ENCODE measurements at regions not wholly inside any gene's neighbourhood (a gene's known extent, or its start where the extent isn't known, plus 50 kb on each side); places are given as distances from the start of the nearest gene placed in this dataset.
"Not testable (repeated sequence)": the region's sequence is repeated elsewhere in the genome, so short reads cannot be mapped to it uniquely, and the experiment has no call there.

DNA sequence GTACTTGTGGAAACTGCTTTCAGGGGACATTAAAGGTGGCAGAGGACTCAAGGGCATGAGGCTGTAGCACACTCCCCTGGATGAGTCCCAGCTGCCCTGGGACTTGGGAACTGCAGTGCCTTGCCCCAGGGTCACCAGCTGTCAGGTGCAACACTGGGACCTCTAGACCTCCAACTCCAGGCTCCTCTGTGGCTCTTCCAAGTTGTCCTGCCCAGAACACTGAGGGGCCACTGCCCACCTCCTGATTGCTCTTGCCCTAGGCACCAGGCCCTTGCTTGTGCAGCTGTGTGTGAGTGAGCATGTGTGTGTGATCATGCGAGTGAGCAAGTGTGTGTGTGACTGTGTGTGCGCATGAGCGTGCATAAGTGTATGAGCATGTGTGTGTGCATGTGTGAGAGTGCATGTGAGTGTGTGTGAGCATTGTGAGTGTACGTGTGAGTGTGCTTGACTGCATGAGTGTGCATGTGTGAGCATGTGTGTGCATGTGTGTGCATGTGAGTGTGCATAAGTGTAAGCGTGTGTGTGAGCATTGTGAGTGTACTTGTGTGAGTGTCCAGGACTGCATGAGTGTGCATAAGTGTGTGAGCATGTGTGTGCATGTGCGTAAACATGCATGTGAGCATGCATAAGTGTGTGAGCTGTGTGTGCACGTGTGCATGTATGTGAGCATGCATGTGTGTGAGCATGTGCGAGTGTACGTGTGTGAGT lies 301.5 kb downstream of the NDUFA10 start:
- DNase-seq = no peak

- no peak for DNase-seq
These were observed 302.2 kb downstream of the NDUFA10 start for GRCh38 chr2:239722760-239723470.

DNA sequence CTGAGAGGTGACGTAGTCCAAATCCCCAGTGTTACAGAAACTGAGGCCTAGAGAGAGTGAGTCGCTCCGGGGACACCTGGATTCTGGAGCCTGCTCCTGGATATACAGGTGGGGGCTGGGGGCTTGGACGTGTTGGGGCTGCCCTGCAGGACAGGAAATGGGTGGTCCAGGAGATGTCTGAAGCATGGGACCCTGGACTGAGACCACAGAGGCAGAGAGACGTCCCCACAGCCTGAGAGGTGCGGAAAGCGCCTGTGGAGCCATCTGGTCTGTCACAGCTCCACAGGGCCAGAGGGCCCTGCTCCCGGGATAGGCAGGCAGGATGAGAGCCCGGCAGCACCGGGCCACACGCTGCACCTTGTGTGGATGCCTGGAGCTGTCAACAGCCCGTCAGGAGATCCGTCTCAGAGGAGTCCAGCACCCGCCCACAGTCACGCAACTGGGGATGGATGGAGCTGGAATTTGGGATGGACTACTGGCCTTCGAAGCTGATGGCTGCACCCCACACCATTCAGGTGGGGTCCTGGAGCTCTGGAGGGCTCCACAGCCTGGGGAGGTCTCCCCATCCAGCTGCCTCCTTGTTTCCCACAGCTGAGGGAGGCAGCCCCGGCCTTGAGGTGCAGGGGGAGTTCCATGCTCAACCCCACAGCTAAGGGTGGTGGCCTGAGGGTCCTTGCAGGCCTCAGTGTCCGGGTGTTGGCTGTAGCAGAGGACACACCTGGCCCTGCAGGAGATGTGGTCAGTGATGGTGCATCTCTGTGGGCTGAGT lies 303.0 kb downstream of the NDUFA10 start:
- no peak for DNase-seq

- DNase-seq = no peak
These were observed 303.6 kb downstream of the NDUFA10 start for GRCh38 chr2:239721531-239721930.

DNA sequence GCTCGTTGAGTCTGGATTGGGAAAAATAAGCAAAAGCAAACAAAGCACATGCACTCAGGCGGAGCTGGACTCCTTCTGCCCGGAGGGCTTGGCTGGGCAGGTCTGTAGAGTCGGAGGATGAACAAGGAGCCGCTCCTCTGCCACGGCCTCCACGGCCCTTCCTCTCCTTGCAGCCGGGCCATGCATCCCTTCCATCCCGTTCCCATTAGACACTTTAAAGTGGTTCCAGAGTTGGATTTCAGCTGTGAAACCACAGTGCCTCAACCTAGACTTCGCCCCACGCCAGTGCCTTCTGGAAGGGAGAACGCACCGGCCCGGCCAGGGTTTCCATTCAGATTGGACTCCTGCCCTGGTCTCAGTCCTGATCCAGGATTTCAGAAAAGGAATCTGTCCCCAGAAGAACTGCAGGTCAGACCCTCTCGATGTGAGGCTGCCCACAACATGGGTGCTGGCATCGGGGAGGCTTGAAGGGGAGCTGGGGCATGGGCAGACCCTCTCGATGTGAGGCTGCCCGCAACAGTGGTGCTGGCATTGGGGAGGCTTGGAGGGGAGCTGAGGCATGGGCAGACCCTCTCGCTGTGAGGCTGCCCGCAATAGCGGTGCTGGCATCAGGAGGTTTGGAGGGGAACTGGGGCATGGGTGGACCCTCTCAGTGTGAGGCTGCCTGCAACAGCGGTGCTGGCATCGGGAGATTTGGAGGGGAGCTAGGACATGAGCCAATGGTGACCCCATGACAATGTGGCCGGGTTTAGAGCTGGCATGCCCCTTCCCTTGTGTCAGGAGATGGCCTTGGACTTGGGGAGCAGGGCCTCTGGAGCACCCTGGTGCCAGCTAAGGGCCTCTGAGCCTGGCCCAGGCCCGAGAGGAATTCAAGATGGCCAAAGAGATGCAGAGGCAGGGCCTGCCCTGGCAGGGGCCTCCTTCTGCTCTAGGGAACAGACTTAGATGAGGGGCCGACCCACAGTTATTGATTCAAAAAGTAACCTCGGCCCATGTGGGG lies 304.5 kb downstream of the NDUFA10 start:
- DNase-seq = no peak

- no peak for DNase-seq
These were observed 305.3 kb downstream of the NDUFA10 start for GRCh38 chr2:239719791-239720360.

- DNase-seq = not testable (repeated sequence)
These were observed 306.2 kb downstream of the NDUFA10 start for GRCh38 chr2:239718991-239719390.

DNA sequence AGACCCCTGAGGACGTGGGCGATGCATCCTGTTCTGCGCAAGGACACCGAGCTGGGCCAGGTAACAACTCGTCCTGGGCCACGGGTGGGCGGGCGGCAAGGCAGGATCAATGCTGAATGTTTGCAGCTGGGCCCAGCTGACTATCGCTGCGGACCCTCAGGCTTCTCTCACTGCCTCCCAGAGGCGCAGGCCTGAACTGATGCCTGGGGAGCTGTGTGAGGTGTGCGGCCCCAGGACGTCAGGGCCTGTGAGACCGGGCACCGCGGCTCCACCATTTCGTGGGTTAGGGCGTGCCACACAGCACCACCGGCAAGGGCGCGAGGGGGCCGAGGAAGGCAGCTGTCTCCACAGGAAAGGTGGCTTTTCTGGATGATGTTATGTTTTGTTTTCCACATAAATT lies 307.4 kb downstream of the NDUFA10 start:
- no peak for DNase-seq

GRCh38 chr2:239717319-239717675 lies 307.8 kb downstream of the NDUFA10 start:
- no peak for DNase-seq

DNA sequence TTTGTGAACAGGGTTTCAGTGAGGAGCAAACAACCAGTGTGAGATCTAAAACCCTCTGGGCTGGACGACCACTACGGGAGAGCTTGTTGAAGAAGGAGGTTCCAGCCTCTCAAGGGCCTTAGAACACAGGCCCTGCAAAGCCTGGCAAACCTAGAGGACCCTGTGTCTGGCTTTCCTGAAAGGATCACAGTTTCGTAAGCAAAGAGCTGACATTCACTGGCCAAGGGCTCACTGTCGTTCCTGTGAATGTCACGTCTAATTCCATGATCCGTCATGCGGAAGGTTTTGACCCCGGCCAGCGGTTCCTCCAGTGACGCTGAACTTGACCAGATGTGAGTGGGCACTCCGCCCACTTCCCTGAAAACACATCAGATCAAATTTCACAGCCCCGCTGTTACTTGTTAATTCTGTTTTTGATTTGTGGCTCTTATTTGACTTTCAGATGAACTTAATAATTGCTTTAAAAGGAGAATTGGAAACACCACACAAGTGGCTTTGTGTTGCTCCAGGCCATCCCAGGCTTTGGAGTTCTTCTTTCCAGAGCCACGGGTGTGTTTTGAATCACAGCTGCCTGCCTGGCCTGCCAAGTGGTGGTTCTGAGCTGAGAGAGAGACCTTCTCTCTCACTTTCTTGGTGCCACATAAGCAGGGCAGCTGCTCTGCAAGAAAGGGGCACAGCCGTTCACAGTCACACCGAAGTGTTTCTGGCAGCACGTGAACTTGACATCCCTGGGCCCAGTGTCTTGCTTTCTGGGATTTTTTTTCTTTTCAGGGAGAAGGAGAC lies 308.4 kb downstream of the NDUFA10 start:
- DNase-seq = no peak

DNA sequence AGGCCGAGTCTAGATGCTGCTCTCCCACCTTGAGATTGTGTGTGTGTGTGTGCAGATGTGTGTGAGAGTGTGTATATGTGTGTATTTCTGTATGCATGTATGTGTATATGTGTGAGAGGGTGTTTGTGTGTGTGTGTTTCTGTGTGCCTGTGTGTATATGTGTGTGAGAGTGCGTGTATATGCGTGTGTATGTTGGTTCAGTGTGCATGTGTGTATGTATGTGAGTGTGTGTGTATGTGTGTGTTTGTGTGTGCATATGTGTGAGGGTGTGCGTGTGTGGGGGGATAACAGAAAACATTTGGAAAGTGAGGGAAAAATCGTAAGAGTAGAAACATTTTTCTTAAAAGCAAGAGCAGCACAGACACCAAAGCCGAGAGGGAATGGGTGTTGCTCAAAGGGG lies 309.1 kb downstream of the NDUFA10 start:
- DNase-seq = no peak

DNA sequence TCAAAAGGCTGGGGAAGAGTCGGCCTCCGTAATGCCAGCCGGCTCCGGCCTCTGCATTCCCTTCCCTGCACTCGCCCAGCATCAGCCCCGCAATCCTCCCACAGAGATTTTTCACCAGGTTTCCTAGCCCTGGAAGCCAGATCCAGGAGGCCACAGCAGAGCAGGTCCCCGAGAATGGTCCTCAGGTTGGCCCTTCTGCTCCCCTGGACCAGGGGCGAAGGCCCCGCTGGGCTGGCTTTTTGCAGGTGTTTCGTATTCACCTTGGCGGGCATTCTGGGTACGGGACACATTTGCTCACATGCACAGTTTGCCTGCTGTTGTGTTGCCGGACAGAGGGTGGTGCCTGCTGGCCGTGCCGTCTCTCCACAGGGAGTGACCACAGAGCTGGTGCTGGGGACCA lies 309.5 kb downstream of the NDUFA10 start:
- no peak for DNase-seq

GRCh38 chr2:239715202-239715601 lies 309.9 kb downstream of the NDUFA10 start:
- no peak for DNase-seq

GRCh38 chr2:239714116-239714515 lies 311.0 kb downstream of the NDUFA10 start:
- DNase-seq = no peak

DNA sequence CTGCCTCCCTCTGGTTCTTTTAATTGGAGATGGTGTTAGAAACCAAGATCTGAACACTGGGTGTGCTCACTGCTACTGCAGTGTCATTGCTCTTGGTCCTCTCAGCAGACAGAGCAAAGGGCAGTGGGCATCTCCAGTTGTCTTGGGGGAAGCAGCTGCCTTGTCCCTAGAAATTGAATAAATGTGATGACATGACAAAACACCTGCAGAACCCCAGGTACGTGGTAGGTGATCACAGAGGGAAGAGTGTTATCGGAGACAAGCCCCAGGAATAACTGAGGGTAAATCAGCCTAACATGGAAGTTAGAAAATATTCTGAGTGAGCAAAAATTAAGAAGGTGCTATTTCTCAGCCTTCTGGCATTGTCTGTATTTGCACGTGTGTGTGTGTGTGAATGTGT lies 311.9 kb upstream of the HDAC4 start:
- no peak for DNase-seq

- DNase-seq = no peak
These were observed 311.2 kb upstream of the HDAC4 start for GRCh38 chr2:239711911-239712570.

DNA sequence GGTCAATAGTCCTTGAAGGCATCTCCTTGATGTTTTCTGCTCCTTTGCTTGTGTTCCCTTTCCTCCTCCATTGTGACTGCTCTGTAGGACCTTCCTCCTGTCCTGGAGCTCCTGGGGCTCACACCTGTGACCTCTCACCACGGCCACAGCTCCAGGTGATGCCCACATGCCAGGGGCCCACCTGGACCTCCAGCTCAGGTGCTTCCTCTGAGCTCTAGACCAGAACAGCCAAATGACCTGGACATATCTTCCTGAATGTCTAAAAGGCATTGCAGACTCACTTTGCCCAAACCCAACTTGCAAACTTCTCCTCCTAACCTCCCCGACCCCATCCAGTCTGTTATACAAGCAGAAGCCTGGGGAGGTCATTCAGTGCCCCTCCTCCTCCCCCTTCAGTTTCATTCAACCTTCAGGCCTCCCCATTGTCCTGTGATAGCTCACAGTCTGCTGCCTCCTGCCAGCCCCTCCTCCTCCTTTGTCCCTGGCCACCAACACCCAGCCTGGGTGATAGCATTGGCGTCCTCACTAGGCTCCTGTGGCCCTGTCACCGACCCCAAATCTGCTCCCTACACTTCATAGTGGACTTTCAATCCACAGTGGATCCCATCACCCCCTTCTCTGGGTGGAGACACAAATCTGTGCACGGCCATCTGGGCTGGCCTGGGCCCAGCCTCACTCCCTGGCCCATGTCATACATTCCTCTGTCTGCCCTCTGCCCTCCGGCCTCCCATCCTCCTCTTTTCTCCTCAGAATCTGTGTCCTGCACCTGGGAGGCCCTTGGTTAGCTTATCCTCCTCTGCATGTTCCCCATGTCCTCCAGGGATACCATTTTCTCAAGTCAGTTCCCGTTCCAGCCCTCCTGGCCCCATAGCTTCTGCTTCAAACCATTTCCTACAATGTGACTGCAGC lies 310.4 kb upstream of the HDAC4 start:
- DNase-seq = no peak

GRCh38 chr2:239706367-239706766 lies 305.5 kb upstream of the HDAC4 start:
- no peak for DNase-seq

DNA sequence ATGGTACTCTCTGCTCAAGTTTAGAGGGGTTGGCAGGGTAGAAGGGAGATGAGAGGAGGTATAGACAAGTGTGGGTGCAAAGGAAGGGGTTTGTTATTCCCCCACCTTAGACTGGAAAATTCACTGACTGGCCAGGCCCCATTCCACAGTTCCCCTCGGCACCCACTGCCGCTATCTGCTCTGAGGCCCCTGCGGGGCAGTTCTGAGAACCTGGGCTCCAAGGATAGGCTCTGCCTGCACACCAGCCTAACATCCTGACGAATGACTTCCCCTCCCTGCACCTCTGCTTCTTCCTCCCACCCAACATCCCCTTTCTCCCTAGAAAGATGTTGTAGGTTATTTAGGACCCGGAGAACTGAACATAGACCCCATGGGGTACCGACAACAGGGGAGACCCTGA lies 303.9 kb upstream of the HDAC4 start:
- DNase-seq = no peak

DNA sequence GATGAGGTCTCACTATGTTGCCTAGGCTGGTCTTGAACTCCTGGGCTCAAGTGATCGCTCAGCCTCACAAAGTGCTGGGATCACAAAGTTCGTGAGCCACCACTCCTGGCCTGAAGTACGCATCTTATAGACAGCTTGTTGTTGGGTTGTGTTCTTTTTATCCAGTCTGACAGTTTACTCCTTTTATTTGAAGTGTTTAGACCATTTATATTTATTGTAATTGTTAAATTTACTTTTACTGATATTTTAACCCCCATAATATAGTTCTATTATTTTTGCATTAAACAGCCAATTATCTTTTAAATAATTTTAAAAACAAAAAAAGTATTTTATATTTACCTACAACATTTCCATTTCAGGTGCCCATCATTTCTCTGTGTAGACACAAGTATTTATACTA lies 303.0 kb upstream of the HDAC4 start:
- no peak for DNase-seq
